ENCODE measurements at regions not wholly inside any gene's neighbourhood (a gene's known extent, or its start where the extent isn't known, plus 50 kb on each side); places are given as distances from the start of the nearest gene placed in this dataset.

DNA sequence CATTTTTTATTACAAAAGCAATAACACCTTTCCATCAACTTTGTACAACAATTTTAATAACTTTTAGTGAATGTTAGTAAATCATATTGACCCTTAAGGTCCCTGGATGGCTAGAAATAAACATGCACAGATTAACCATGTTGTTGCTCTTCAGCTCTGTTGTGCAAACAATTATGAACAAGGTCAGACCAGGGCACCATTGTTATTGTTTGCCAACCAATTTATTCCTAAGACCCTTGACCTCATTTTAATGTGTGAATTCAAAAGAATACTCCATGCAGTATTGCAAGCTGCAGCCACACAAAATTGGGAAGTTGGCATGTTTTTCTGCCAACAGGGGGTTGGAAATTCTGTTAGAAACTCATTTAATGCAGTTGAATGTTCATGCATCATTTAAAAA is 426.6 kb upstream of the MAP3K7 start:
- TF ChIP-seq EZH2 (IDR thresholded peaks at IDR 0.05; ENCODE audit: low read depth): no peak
- TF ChIP-seq, protein P1, sequence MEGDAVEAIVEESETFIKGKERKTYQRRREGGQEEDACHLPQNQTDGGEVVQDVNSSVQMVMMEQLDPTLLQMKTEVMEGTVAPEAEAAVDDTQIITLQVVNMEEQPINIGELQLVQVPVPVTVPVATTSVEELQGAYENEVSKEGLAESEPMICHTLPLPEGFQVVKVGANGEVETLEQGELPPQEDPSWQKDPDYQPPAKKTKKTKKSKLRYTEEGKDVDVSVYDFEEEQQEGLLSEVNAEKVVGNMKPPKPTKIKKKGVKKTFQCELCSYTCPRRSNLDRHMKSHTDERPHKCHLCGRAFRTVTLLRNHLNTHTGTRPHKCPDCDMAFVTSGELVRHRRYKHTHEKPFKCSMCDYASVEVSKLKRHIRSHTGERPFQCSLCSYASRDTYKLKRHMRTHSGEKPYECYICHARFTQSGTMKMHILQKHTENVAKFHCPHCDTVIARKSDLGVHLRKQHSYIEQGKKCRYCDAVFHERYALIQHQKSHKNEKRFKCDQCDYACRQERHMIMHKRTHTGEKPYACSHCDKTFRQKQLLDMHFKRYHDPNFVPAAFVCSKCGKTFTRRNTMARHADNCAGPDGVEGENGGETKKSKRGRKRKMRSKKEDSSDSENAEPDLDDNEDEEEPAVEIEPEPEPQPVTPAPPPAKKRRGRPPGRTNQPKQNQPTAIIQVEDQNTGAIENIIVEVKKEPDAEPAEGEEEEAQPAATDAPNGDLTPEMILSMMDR (conservative IDR thresholded peaks at IDR 0.05): no peak
